ENCODE measurements at regions not wholly inside any gene's neighbourhood (a gene's known extent, or its start where the extent isn't known, plus 50 kb on each side); places are given as distances from the start of the nearest gene placed in this dataset.

DNA sequence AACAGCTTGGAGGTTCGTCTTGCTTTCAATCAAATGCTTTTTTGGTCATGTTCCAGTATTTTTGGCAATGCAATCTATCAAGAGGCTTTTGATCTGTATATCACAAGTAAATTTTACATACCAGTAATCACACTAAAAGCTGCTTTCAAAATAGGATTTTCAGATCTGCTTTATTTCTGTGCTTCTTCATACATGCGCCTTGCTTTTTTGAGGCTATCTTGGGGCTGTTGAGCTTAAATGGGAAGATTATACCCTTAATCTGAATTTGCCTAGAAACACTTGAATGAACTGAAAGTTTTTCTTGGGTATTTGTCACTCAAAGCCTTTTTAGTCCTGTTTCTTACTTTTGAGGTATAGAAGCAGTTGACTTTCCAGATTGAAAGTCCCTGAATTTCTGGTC is 62.1 kb upstream of the DCBLD2 start:
- TF ChIP-seq, protein P1, sequence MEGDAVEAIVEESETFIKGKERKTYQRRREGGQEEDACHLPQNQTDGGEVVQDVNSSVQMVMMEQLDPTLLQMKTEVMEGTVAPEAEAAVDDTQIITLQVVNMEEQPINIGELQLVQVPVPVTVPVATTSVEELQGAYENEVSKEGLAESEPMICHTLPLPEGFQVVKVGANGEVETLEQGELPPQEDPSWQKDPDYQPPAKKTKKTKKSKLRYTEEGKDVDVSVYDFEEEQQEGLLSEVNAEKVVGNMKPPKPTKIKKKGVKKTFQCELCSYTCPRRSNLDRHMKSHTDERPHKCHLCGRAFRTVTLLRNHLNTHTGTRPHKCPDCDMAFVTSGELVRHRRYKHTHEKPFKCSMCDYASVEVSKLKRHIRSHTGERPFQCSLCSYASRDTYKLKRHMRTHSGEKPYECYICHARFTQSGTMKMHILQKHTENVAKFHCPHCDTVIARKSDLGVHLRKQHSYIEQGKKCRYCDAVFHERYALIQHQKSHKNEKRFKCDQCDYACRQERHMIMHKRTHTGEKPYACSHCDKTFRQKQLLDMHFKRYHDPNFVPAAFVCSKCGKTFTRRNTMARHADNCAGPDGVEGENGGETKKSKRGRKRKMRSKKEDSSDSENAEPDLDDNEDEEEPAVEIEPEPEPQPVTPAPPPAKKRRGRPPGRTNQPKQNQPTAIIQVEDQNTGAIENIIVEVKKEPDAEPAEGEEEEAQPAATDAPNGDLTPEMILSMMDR (IDR thresholded peaks at IDR 0.05; ENCODE audit: low read length): no peak
- TF ChIP-seq EZH2 (optimal IDR thresholded peaks at IDR 0.05; ENCODE audit: low read depth, low read length) (no peak), EZH2phosphoT487 (IDR thresholded peaks at IDR 0.05; ENCODE audit: low read length) (no peak)
